Caki2 (cell line): ENCODE measurements at regions not wholly inside any gene's neighbourhood (a gene's known extent, or its start where the extent isn't known, plus 50 kb on each side); places are given as distances from the start of the nearest gene placed in this dataset.

Experiments used
- DNase-seq: peaks from one replicate; pipeline ENCODE4 v3.0.0-alpha.2; 2015; ENCODE audit warnings: low read depth
- in situ Hi-C: cut with HindIII; loops from 2 replicates; pipeline ENCODE4 v1.10.0; 2016; ENCODE audit warnings: low sequenced_read_pairs, low pct_unique_long_range_greater_than_20kb, mixed read lengths

DNA sequence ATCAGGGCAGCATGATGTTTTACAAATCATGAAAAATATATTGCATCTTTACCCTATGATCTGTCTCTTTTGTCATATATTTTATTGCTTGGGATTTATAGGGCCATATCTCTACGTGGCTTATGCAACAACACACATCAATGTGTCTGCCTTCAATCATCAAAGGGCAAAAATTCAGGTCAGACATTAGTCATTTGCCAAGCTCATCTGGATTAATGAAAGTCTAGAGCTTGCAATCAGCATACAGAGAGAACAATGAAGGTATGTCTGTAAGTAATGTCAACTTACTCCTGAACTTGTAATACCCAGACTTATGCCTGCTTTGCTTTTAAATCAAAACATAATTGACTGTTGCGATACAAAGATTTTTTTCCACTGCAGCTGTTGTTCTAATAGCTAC, 282.7 kb downstream of the HAO1 start:
- no peak for DNase-seq
- in situ Hi-C loops = no loop called here

DNA sequence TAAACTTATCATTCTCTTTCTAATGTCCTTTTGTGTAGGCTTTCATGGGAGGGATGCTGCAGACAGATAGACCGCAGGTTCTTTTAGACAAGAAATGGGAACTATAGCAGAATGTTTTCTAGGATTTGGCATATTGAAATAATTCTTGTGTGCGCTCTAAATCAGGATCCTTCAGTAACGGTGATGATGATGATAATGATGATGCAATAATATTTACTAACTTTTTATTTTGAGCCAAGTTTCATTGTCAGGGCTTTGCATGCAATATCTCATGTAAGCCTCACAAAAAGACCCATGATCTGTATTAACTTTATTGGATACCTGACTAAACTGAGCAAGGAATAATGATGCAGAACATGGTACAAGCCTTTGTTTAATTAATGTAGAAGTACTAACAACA, 280.1 kb downstream of the HAO1 start:
- in situ Hi-C loops = no loop called here
- DNase-seq = no peak

DNA sequence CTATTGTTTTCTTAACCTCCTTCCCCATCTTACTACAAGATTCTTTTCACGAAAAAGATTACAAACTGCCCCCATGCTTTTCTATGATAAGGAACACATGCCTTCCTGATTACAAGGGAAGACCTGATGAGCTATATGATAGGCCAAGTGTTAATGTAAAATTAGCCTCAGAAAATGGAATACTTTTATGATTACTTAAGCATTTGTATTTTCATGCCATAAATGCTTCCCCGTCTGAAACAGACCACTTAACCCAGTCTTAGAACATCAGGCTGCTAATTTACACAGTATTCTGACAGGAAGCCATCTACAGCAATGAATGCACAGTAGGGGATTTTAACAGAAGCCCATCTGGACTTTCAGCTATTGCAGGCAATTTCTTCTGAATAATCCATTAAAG, 274.9 kb downstream of the HAO1 start:
- no peak for DNase-seq
- in situ Hi-C loops = no loop called here

DNA sequence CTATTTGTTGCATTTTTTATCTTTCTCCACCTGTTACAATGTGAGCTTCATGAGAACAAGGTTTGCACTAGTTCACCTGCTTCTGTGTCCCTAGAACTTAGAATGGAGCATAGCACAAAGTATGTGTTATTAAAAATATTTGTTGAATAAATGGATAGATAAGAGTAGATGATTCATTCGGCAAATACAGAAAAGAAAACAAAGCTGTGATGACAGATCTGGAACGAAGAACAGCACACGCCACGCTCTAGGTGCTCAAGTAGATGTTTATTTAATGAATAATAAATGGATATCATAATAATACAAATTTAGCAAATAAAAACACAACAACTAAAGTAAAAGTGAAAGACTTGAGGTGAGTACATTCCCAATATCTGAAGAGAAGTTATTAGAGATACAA, 273.1 kb downstream of the HAO1 start:
- in situ Hi-C loops = no loop called here
- no peak for DNase-seq

DNA sequence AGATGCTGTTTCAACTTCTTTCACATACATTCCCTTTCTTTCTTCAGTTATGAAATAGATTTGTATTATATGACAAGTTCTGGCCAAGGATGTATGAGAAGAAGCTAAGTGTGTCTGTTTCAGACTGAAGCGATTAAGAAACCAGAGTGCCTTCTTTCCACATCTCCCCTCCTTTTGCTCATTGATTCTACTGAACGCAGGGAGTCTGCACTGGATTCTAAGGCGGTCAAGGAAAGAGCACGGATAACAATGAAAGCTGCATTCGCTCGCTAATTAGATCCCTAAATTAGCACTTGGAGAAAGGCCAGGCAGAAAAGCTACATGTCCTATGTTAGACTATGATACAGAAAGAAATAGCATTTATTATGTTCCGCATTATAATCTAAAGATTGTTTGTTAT, 267.7 kb downstream of the HAO1 start:
- DNase-seq = no peak
- in situ Hi-C loops = no loop called here

DNA sequence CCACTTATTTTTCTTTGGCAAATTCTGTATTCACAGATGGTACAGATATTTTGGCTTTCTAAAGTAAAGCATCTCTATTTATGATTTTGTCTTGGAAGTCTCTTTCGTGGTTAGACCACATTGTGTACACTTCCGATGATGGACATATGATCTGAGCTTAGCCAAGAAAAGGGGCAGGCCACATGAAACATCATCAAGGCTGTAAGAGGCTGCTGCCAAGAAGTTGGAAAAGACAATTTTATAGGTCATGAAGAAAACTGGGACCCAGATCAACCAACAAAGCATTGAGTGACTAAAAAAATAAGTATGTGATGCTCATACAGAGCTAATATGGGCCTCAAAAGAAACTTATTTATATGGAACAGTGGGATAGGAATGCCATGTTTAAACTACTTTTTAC, 266.4 kb downstream of the HAO1 start:
- in situ Hi-C loops = no loop called here
- DNase-seq = no peak

DNA sequence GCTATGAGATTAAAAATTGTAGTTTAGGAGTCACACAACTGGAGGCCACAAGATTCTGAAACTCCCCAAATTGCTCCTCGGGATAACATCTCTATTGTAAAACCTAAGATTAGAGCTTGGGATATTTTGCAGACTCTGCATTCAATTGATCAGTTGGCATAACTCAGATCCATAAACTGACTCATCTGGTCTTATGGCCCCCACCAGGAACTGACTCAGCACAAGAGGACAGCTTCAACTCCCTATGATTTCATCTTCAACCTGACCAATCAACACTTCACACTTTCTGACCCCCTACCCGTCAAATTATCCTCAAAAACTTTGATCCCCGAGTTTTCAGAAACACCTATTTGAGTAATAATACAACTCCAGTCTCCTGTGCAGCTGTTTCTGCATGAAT, 257.3 kb downstream of the HAO1 start:
- in situ Hi-C loops = no loop called here
- DNase-seq = no peak

DNA sequence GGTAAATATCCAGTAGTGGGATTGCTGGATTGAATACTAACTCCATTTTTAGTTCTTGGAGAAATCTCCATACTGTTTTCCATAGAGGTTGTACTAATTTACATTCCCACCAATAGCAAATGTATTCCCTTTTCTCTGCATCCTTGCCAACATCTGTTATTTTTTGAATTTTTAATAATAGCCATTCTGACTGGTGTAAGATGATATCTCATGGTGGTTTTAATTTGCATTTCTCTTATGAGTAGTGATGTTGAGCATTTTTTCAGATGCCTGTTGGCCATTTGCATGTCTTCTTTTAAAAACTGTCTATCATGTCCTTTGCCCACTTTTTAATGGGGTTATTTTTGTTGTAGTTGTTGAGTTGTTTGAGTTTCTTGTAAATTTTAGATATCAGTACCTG, 253.2 kb downstream of the HAO1 start:
- in situ Hi-C loops = no loop called here
- DNase-seq = no peak

DNA sequence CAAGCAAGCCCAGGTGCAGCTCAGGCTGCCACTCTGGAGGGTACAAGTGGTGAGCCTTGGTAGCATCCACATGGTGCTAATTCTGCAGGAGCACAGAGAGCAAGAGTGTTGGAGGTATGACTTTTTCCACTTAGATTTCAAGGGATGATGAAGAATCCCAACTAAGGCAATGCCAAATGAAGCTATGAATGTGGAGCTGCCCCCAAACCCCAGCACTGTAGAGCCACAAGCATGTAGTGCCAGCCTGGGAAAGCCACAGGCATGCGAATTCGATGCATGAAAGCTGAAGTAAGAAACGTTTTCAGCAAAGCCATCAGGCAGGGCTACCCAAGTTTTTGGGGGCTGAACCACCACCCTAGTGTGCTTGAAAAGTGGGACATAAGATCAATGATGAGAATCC, 251.1 kb downstream of the HAO1 start:
- DNase-seq = no peak
- in situ Hi-C loops = no loop called here

DNA sequence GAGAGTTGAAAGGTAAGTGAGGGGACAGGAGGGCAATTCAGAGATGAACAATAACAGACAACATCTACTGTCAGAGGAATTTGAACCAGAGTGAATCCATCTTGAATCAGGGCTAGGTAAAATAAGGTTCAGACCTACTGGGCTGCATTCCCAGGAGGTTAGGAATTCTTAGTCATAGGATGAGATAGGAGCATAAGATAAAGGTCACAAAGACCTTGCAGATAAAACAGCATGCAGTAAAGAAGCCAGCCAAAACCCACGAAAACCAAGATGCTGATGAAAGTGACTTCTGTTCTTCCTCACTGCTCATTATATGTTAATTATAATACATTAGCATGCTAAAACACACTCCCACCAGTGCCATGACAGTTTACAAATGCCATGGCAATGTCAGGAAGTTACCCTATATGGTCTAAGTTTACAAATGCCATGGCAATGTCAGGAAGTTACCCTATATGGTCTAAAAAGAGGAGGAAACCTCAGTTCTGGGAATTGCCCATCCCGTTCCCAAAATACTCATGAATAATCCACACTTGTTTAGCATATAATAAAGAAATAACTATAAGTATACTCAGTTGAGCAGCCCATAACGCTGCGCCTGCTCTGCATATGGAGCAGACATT, 248.5 kb downstream of the HAO1 start:
- in situ Hi-C loops = no loop called here
- no peak for DNase-seq

DNA sequence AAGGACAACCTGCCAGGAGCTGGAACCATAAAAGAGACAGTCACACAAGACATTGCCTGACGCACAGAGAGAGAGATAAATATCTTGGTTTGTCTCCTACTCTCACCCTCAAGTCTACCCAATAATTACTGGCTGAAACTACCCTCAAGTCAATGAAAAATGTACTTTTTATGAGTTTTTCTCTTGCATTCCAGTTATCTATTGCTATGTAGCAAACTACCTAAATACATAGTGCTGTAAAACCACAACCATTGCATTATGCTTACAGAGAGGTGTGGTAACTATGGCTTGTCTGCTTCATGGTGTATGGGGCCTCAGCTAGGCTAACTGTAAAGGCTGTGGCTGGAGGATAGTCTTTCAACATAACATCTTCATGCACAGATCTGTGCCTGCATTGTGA, 247.8 kb downstream of the HAO1 start:
- in situ Hi-C loops = no loop called here
- no peak for DNase-seq

DNA sequence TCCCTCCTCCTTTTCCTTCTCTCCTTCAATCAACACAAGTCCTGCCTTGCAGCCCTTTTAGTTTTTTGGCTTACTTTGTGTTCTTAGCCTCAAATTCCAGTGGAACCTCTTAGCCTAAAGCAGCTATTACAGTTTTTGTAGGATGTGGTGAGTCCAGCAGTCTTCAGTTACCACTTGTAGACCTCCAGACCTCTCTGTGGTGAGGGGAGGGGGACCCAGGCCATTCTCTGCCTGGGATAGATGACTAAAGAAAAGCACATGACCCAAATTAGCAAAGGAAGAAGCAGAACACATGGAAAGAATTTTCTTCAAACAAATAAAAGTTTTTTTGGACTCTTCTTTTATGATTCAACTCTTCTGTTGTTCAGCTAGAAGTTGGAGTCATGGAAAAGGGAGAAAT, 246.5 kb downstream of the HAO1 start:
- no peak for DNase-seq
- in situ Hi-C loops = no loop called here

DNA sequence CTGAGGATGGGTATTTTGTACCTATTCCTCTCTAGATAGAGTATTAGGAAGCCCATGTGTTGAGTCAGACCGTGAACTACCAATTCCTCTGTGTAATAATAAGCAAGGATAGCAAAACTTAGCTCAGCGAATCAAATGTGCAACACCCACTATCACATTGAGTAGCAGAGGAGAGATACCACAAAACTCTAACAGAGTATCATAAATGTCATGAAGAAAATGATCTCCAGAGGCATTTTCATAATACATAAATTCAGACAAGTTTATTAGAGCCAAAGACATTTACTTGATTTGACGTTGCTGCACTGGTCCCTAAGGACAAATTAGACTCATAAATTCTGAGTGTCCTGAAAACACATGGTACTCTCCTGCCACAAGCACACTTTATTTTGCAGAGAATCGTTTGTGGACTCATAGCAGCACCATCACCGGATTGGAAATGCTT, 245.2 kb downstream of the HAO1 start:
- no peak for DNase-seq
- in situ Hi-C loops = no loop called here

DNA sequence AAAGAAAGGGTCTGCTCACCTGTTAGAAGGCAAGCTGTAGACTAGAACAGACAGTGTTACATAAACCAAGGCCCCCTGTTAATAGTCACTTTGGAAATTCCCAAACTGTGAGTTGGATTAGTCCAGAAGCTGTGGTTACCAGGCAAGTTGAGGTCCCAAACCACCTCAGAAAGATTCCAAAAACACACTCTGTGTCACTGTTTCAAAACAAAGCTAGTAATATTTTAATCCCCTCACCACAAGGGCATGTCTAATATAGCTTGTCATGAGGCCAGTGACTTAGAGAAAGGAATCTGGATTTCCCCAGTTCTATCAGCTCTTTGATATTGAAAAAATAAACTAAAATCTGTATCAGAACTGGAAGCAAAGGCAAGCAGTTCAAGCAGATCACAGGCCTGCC, 244.6 kb downstream of the HAO1 start:
- DNase-seq = peak; percentile 52
- in situ Hi-C loops = no loop called here

DNA sequence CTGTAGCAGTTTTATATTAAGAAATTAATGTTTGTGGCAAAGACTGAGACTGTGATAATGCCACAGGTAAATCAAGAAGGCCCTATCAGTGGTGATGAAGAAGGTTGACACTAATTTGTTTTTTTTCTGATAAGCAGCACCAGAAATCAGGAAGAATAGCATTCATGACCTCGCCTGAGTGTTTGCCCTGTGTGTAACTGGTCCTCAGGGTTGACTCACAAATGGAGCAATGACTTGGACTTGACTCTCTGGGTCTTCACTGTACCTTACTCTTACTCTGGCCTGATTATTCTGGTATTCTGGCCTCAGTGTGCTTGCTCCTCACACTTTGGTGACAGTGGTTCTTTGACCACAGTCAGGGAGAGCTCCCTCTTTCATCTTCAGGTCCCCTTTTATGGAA, 243.9 kb downstream of the HAO1 start:
- in situ Hi-C loops = no loop called here
- DNase-seq = peak; percentile 19

DNA sequence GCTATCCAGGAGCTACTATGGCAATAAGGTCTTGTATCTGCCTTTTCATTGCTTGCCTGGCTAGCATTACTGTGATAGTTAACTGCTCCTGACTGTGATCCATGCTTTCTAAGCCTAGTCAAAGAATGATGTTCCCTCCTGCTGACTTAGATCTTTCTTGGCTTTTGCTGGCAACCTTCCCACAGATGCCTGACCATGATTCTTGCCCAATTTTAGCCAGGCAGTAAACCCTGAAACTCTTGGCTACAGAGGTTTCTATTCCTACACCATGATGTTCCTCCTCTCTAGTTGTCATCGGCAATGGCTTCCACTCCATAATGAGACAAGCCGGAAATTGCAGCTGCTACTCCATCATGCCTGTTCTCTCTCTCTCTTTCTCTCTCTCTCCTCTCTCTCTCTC, 238.1 kb downstream of the HAO1 start:
- in situ Hi-C loops = no loop called here
- no peak for DNase-seq

DNA sequence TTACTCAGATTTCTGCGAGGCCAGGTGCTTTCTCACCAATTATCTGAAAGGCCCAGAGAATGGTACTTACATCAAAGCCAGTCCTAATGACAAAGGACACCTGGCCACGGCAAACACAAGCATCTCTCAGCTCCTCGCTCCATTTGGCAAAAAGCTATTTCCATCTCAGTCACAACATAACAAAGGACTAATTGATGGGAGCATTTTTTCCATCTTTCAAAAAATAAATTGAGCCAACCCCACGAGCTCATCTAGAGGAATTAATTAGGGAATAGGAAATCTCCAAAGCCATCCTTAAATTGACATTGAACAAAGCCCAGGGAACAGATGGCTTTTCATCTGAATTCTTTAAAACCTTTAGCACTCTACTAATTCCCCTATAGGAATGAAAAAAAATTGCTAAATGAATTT, 236.7 kb downstream of the HAO1 start:
- in situ Hi-C loops = no loop called here
- no peak for DNase-seq

DNA sequence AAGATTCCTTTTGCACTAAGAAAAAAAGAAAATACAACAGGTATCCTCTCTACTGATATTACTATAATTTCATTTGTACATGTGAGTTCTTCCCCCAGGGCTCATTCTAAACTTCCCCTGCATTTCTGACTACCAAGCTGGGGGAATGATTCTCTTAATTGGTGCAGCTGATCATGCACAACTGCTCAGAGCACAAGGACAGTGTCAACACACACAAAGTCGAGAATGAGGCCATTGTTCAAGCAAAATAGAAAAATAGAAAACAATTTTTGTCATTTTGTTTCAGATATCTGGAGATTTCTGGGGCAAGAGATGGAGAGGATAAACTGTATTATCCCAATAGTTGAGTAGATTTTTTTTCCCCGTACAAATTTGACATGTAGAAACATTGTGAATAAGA, 236.3 kb downstream of the HAO1 start:
- DNase-seq = no peak
- in situ Hi-C loops = no loop called here

DNA sequence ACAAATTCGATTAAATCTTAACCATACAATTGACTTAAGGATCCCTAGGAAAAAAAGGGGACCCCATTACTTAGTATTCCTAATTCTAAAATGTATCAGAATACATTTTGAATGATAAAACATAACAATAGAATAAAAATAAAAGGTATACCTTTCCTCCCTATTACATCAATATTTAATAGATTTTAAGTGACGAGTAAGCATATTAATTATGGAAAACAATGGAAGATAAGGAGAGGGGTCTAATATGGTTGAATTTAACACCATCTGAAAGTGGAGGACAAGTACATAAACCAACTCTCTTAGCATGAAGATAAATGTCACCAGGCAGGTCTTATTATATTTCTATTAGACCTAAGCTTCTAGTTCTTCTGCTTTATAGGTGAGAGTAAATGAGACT, 232.1 kb downstream of the HAO1 start:
- in situ Hi-C loops = no loop called here
- DNase-seq = no peak

DNA sequence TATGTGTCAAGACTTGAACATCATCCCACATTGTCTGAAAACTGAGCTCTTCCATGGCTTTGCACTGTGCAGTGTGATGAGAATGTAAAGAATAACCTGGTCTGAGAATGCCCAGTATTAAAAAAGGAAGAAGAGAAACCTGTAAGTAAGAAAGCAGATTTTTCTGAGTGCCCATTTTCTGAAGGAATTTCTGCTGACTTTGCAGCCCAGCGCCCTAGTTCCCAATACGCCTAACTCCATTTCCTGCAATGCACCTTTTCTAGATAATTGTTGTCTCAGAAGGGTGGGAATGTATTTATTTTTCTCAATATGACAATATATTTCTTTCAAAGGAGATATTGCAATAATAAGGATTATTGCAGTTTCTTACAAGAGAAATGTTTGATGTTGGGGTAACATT, 231.5 kb downstream of the HAO1 start:
- no peak for DNase-seq
- in situ Hi-C loops = no loop called here

DNA sequence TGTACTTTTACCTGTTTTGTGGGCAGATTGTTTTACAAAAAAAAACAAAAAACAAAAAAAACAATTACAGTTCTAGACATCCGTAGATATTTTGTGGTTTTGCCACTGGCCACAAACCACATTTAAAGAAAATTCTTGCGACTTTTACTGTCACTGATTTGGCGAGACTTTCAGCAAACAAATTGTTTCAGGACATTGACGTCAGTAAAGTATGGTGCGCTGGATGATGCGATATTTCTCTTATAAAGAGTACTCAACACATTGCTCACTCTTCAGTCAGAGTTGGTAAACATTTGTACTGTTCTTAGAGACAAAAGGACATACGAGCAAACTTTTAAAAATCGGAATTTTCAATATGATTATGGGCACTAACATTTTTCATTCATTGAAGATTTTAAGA, 229.8 kb downstream of the HAO1 start:
- no peak for DNase-seq

More for the DNA sequence above, 229.8 kb downstream of the HAO1 start:
- in situ Hi-C loops = no loop called here
